ENCODE measurements at regions not wholly inside any gene's neighbourhood (a gene's known extent, or its start where the extent isn't known, plus 50 kb on each side); places are given as distances from the start of the nearest gene placed in this dataset.

DNA sequence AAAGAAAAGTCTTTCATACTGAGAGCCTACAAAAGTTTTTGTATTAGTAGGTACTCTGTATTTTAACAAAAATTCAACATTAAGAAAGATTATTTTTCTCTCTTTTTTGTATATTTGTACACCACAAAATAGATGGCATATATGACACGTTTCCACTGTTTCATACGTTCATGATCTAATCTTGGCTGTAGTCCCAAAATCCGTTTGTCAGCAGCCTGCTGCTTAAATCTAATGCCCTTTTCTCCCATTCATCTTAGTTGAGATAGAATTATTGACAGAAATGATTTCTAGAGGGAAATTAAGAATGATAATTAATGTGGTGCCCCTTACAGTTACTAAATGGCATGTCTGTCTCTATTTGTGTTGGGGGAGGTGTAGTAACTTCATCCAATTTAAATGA is 140.7 kb upstream of the NOVA1 start:
- no peak for DNase-seq
- H3K9me3 Mint-ChIP-seq, result peaks cover 8% of the 10 kb centered on the region
- no peaks in the 10 kb centered on the region for H3K27me3 Mint-ChIP-seq
- no peak overlapping the region for H3K27ac Mint-ChIP-seq
- H3K4me3 Mint-ChIP-seq, result no peak overlapping the region
- H3K36me3 Mint-ChIP-seq (ENCODE audit: low read depth), result no peaks in the 10 kb centered on the region
- no peaks in the 10 kb centered on the region for H3K4me1 Mint-ChIP-seq (ENCODE audit: low read depth)

DNA sequence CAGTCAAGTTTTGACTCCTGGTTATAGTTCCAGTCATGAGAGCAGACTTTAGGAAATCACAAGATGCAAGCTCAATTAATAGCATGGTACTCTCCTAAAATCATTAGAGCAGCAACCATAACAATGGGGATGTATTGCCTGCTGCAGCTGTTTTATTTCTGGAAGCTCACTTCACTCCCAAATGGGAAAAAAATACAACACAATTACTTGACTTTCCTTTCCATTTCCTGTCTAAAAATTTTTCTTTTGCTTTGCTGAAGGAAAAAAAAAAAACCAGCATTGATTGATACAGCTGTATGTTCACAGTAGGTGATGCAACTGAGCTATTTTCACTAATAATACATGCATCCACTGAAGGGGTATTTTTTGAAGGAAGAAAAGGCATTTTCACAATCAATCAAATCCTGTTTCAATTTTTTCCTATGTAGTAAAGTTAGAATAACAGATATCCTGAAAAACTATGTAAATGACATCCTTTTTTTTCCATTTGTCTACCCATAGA is 143.9 kb upstream of the NOVA1 start:
- H3K4me1 Mint-ChIP-seq (ENCODE audit: low read depth), result no peaks in the 10 kb centered on the region
- DNase-seq, result no peak
- H3K27ac Mint-ChIP-seq, result no peak overlapping the region
- peaks cover 10% of the 10 kb centered on the region for H3K9me3 Mint-ChIP-seq
- H3K4me3 Mint-ChIP-seq, result no peak overlapping the region
- H3K36me3 Mint-ChIP-seq (ENCODE audit: low read depth), result no peaks in the 10 kb centered on the region
- H3K27me3 Mint-ChIP-seq, result no peaks in the 10 kb centered on the region

DNA sequence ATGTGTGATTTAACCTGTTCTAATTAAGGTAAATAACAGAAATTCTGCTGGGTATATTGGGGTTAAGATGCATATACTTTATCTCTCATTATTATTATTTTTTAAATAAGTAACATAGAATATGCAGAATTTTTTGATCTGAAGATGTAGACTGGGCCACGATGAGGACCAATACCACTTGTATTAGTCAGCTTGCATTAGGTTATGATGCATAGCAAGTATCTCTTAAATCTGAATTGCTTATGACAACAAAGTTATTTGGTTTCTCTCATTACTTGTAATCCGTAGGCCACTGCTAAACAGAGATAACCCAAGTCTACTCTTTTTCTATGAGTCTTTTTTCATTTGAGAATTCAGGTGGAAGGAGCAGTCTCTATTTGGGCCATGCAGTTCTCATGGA is 145.5 kb upstream of the NOVA1 start:
- DNase-seq, result no peak
- Mint-ChIP-seq H3K4me3 (no peak overlapping the region), H3K9me3 (peaks cover 17% of the 10 kb centered on the region), H3K27ac (no peak overlapping the region), H3K4me1 (ENCODE audit: low read depth) (no peaks in the 10 kb centered on the region), H3K27me3 (no peaks in the 10 kb centered on the region), H3K36me3 (ENCODE audit: low read depth) (no peaks in the 10 kb centered on the region)

DNA sequence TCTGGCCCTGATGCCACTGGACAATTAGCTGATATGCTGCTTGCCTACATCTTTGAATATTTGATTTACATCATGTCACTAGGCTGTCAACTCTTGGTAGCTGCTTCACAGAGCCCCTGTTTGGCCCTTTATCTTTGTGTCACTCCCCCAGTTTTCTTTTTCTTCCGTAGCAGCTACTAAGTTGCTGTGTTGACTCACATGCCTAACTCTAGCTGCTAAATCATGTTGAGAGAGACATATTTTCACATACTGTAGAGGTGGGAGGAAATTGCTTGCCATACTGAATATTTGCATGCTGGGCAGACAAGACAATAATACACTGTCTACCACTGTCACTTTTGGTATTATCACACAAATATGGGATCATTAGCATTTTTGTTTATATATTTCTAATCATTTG is 147.1 kb upstream of the NOVA1 start:
- no peaks in the 10 kb centered on the region for H3K36me3 Mint-ChIP-seq (ENCODE audit: low read depth)
- H3K4me3 Mint-ChIP-seq, result no peak overlapping the region
- DNase-seq, result no peak
- no peak overlapping the region for H3K27ac Mint-ChIP-seq
- H3K27me3 Mint-ChIP-seq, result no peaks in the 10 kb centered on the region
- peaks cover 18% of the 10 kb centered on the region for H3K9me3 Mint-ChIP-seq
- H3K4me1 Mint-ChIP-seq (ENCODE audit: low read depth), result no peaks in the 10 kb centered on the region

GRCh38 chr14:26761532-26761931 is 163.7 kb upstream of the NOVA1 start:
- Mint-ChIP-seq H3K27ac (no peak overlapping the region), H3K27me3 (no peaks in the 10 kb centered on the region), H3K4me3 (no peak overlapping the region), H3K4me1 (ENCODE audit: low read depth) (no peaks in the 10 kb centered on the region), H3K36me3 (ENCODE audit: low read depth) (no peaks in the 10 kb centered on the region), H3K9me3 (peaks cover 13% of the 10 kb centered on the region)
- DNase-seq, result no peak

DNA sequence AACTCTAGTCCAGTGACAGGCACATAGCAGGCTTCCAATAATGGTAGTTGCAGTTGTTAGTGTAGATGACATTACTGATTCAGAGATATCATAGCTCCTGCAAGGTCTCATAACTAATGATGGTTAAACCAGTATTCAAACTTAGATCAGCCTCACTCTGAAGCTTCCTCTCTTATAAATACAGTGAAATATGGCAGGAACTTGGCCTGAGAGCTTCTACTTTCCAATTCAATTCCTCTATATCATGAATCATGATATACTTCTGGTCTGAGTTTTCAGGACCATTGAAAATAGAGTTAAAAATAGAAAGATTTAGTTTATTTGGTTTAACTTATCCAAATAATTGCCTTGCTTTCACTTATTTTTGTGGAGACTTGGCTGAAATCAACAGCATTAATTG is 167.5 kb upstream of the NOVA1 start:
- Mint-ChIP-seq H3K9me3 (peaks cover 16% of the 10 kb centered on the region), H3K4me1 (ENCODE audit: low read depth) (no peaks in the 10 kb centered on the region), H3K27me3 (no peaks in the 10 kb centered on the region), H3K27ac (no peak overlapping the region), H3K36me3 (ENCODE audit: low read depth) (no peaks in the 10 kb centered on the region), H3K4me3 (no peak overlapping the region)
- DNase-seq, result no peak

DNA sequence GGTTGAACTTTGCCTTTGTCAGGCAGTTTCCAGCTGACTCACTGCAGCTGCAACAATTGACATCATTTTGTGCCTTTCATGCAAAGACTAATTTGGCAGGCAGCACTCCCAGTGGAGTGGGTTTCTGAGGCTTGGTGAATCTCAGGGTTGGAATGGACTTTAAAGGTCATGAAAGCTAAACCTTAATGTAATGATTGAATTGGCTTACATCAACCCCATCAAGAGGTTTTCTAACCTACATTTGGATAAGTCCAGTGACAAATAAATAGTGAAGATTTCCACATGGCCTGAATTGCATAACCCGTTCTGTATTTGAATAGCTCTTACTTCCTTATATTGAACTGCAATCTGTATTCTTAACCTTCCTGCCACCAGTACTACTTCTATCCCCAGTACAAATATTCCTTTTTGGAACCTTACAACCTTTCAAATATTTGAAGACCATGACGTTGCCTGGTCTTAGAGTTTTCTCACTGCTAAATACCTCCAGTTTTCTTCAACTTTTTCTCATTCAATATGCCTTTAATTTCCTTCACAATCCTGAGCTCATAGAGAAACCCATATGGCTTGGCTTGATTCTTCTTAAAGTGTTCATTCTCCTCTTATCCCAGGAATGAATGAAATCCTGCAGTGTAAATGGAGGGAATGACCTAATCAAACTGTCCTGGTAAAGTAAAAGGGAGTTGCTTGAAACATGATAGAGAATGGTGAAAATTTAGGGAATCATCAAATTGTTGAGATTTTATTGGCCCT is 168.1 kb upstream of the NOVA1 start:
- peaks cover 18% of the 10 kb centered on the region for H3K9me3 Mint-ChIP-seq
- H3K36me3 Mint-ChIP-seq (ENCODE audit: low read depth), result no peaks in the 10 kb centered on the region
- H3K27me3 Mint-ChIP-seq, result no peaks in the 10 kb centered on the region
- no peak overlapping the region for H3K4me3 Mint-ChIP-seq
- H3K27ac Mint-ChIP-seq, result no peak overlapping the region
- no peak for DNase-seq
- no peaks in the 10 kb centered on the region for H3K4me1 Mint-ChIP-seq (ENCODE audit: low read depth)

- H3K4me3 Mint-ChIP-seq, result no peak overlapping the region
- H3K27ac Mint-ChIP-seq, result no peak overlapping the region
- no peaks in the 10 kb centered on the region for H3K27me3 Mint-ChIP-seq
- H3K9me3 Mint-ChIP-seq, result peaks cover 15% of the 10 kb centered on the region
- no peak for DNase-seq
- no peaks in the 10 kb centered on the region for H3K36me3 Mint-ChIP-seq (ENCODE audit: low read depth)
- no peaks in the 10 kb centered on the region for H3K4me1 Mint-ChIP-seq (ENCODE audit: low read depth)
Observed at GRCh38 chr14:26766726-26767125, 168.9 kb upstream of the NOVA1 start.

GRCh38 chr14:26773906-26774593 is 176.2 kb upstream of the NOVA1 start:
- Mint-ChIP-seq H3K4me1 (ENCODE audit: low read depth) (no peaks in the 10 kb centered on the region), H3K36me3 (ENCODE audit: low read depth) (no peaks in the 10 kb centered on the region), H3K27ac (no peak overlapping the region), H3K27me3 (no peaks in the 10 kb centered on the region), H3K4me3 (no peak overlapping the region), H3K9me3 (peaks cover 17% of the 10 kb centered on the region)
- DNase-seq, result no peak

DNA sequence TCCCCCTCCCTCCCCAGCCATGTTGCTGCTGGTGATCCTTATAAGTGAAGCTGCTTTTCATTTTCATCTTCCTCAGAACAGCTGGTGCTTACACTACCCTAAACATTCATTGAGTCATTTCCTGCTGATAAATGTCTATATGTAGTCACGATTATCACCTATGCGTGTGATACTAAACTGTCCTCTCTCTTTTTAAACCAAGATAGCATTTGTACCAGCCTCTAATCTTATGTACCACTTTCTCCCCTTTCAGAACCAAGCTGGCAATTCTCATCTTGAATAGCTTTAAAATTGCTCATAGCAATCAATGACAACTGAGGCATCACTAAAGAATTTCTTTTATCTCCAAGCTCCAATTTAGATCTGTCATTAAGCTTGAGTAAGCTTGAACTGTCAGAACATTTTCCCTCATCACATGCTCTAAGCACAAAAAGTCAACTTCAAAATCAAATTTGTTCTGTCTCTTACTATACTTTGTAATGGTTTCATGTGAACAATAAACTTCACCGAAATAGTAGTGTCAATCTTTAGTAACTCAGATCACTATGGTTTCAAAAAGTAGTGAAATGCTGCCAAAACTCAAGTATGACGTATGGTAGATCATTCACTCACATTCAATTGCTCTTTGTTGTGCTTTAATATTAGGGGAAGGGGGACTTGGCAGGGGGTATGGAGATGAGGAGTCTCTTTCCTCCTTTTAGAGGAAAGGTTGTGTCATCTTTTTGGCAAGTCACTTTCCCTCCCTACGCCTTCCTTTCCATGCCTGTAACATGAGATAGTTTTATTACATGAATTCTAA is 178.1 kb upstream of the NOVA1 start:
- H3K9me3 Mint-ChIP-seq, result peaks cover 14% of the 10 kb centered on the region
- no peaks in the 10 kb centered on the region for H3K27me3 Mint-ChIP-seq
- no peaks in the 10 kb centered on the region for H3K36me3 Mint-ChIP-seq (ENCODE audit: low read depth)
- no peak overlapping the region for H3K4me3 Mint-ChIP-seq
- no peak overlapping the region for H3K27ac Mint-ChIP-seq
- H3K4me1 Mint-ChIP-seq (ENCODE audit: low read depth), result no peaks in the 10 kb centered on the region
- DNase-seq, result no peak

DNA sequence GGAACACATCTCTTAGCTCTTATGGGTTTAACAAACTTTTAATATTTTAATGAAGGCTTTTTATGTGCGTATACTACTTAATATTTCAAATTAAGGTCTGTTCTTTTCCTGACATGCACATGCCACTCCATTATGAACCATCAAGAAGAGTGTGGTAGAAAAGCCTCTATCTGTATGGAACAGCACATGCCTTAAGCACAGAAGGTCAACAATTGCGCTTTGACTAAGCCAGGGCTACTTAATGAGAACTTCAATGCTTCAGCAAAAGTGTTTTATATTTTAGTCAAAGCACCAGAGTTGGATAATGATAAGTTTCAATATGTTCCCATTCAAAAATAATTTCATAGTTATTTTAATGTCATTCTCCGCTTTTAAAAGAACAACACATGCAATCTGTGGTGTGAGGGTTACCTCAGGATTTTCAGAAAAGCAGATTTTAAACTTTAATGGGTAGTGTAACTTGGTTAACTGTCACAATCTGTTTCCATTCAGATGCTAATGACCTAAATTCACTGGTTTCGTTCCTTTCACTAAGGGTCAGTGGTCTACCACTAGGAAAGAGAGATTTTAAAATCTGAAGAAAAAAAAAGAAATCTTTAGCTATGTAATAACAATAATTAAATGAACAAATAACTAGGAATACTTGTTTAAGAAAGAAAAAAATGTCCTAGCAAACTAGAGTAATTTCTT is 193.4 kb upstream of the NOVA1 start:
- Mint-ChIP-seq H3K9me3 (peaks cover 37% of the 10 kb centered on the region), H3K27ac (no peak overlapping the region)

GRCh38 chr14:26794731-26795130 is 196.9 kb upstream of the NOVA1 start:
- DNase-seq, result no peak
- Mint-ChIP-seq H3K27me3 (no peaks in the 10 kb centered on the region), H3K27ac (no peak overlapping the region), H3K36me3 (ENCODE audit: low read depth) (no peaks in the 10 kb centered on the region), H3K4me3 (no peak overlapping the region), H3K9me3 (peaks cover 35% of the 10 kb centered on the region), H3K4me1 (ENCODE audit: low read depth) (no peaks in the 10 kb centered on the region)

More for the DNA sequence above, 193.4 kb upstream of the NOVA1 start:
- DNase-seq, result no peak
- H3K4me3 Mint-ChIP-seq, result no peak overlapping the region
- H3K27me3 Mint-ChIP-seq, result no peaks in the 10 kb centered on the region
- H3K36me3 Mint-ChIP-seq (ENCODE audit: low read depth), result no peaks in the 10 kb centered on the region
- no peaks in the 10 kb centered on the region for H3K4me1 Mint-ChIP-seq (ENCODE audit: low read depth)

- Mint-ChIP-seq H3K36me3 (ENCODE audit: low read depth) (no peaks in the 10 kb centered on the region), H3K27me3 (no peaks in the 10 kb centered on the region), H3K4me3 (no peak overlapping the region), H3K27ac (no peak overlapping the region), H3K4me1 (ENCODE audit: low read depth) (no peaks in the 10 kb centered on the region), H3K9me3 (peaks cover 24% of the 10 kb centered on the region)
- DNase-seq, result no peak
Observed at GRCh38 chr14:26808407-26808806, 210.6 kb upstream of the NOVA1 start.

DNA sequence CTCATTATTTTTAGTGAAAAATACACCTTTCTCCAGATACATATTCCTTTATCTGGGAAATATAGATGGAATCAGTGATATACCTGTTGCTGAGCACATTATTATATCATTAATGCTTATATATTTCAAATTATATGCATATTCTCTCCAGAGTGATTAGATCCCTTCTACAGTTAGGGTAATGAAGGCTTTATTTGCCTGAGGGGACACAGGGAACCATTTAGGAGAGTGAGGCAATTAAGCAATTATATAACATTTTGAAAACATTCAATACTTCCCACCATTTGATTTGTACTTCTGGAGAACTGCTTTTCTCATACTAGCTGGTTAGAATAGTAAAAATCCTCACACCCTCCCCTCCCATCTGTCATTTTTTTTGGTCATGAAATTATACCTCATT is 212.8 kb upstream of the NOVA1 start:
- Mint-ChIP-seq H3K4me3 (no peak overlapping the region), H3K4me1 (ENCODE audit: low read depth) (no peaks in the 10 kb centered on the region), H3K27me3 (no peaks in the 10 kb centered on the region), H3K27ac (no peak overlapping the region), H3K9me3 (peaks cover 16% of the 10 kb centered on the region), H3K36me3 (ENCODE audit: low read depth) (no peaks in the 10 kb centered on the region)
- no peak for DNase-seq

Data from activated T-cell treated with anti-CD3 and anti-CD28 coated beads, Interleukin-2, amount 50 U/mL, for 24 hours (primary cell).